HCT116 (cell line): ENCODE measurements at regions not wholly inside any gene's neighbourhood (a gene's known extent, or its start where the extent isn't known, plus 50 kb on each side); places are given as distances from the start of the nearest gene placed in this dataset.

Source experiments
- ATAC-seq: fragments of 200-7000 bp; cut with Tn5 transposase; 2 replicates; pipeline ENCODE4 v1.9.1; 2020; ENCODE audit warnings: mild to moderate bottlenecking, moderate library complexity
- BruUV-seq: library from RNA; stranded (reverse); fragments of 400-500 nt; replicated peaks from 2 replicates; lab custom pipeline; 2021; lab: Mats Ljungman, UMichigan
- CTCF ChIA-PET: fragments of 300-600 bp; sonication (Branson Sonifier 250); formaldehyde crosslinking; loops from one replicate; lab custom pipeline; 2021; ENCODE audit warnings: antibody characterized with exemption; lab: Charles Lee
- POLR2A ChIA-PET: fragments of 300-600, 350-600 bp; sonication (Branson Sonifier 250); formaldehyde crosslinking; loops from one replicate; lab custom pipeline; 2021; ENCODE audit warnings: antibody characterized with exemption; lab: Charles Lee
- RAD21 ChIA-PET, 2 experiments: fragments of 300-600 bp; sonication (Branson Sonifier 250); formaldehyde crosslinking; loops; one replicate each; lab custom pipeline; 2023; ENCODE audit warnings: low total read pairs in 2 of 2; ENCODE audit not compliant: uncharacterized antibody in 2 of 2, unreplicated experiment in 2 of 2, low non-redundant PET in 1 of 2; lab: Charles Lee
- DNase-seq: peaks from one replicate; pipeline ENCODE4 v3.0.0-alpha.2; 2010; ENCODE audit warnings: low read depth, low spot score
- H2AFZ ChIP-seq: fragments of 200-600 bp; shearing (Covaris generic), sonication (generic); 2 replicates; pipeline ENCODE4 v1.6.1; 2017; ENCODE audit warnings: low read depth, mixed run types, mixed read lengths, antibody characterized with exemption, low read length; ENCODE audit not compliant: poor library complexity, severe bottlenecking
- H3K27ac ChIP-seq: 2 replicates; pipeline ENCODE4 v1.5.1; 2012; ENCODE audit warnings: low read depth, low read length
- H3K27me3 ChIP-seq: fragments of 200-600 bp; sonication (generic); 2 replicates; pipeline ENCODE4 v1.6.1; 2016; ENCODE audit warnings: mixed run types, low read length, mixed read lengths; ENCODE audit not compliant: insufficient read depth
- H3K36me3 ChIP-seq, 2 experiments: fragments of 200-500 bp in 1 of 2; fragments of 200-600 bp in 1 of 2; sonication (Bioruptor generic) in 1 of 2; sonication (generic) in 1 of 2; 2 replicates each; pipeline versions ENCODE4 v1.5.1 to v1.6.1; 2014 to 2016; ENCODE audit warnings: low read length in 2 of 2, inconsistent platforms in 1 of 2, mixed read lengths in 1 of 2, mixed run types in 1 of 2; ENCODE audit not compliant: insufficient read depth in 2 of 2, control insufficient read depth in 1 of 2
- H3K4me1 ChIP-seq, 2 experiments: fragments of 200-600 bp in 1 of 2; sonication (generic) in 1 of 2; 2 replicates each; pipeline versions ENCODE4 v1.5.1 to v1.6.1; 2012 to 2017; ENCODE audit warnings: low read length in 2 of 2, inconsistent platforms in 1 of 2, mild to moderate bottlenecking in 1 of 2, mixed read lengths in 1 of 2, mixed run types in 1 of 2, moderate library complexity in 1 of 2; ENCODE audit not compliant: insufficient read depth in 2 of 2, control insufficient read depth in 1 of 2
- H3K4me2 ChIP-seq: fragments of 200-600 bp; sonication (generic); 2 replicates; pipeline ENCODE4 v1.6.1; 2017; ENCODE audit warnings: mixed run types, low read length, mixed read lengths
- H3K4me3 ChIP-seq, 2 experiments: fragments of 200-600 bp in 1 of 2; sonication (generic) in 1 of 2; replicated peaks in 1 of 2; 2 replicates each; pipeline ENCODE4 v1.5.1; 2011 to 2016; ENCODE audit warnings: low read length in 2 of 2, control low read depth in 1 of 2, low read depth in 1 of 2, mild to moderate bottlenecking in 1 of 2, mixed read lengths in 1 of 2, mixed run types in 1 of 2
- H3K79me2 ChIP-seq: fragments of 200-600 bp; sonication (generic); 2 replicates; pipeline ENCODE4 v1.6.1; 2017; ENCODE audit warnings: mild to moderate bottlenecking, mixed run types, low read length, moderate library complexity, mixed read lengths; ENCODE audit not compliant: insufficient read depth
- H3K9ac ChIP-seq: fragments of 200-600 bp; sonication (generic); 2 replicates; pipeline ENCODE4 v1.6.1; 2016; ENCODE audit warnings: low read length, mixed read lengths
- H3K9me2 ChIP-seq: fragments of 200-600 bp; sonication (generic), shearing (Covaris generic); 2 replicates; pipeline ENCODE4 v1.6.1; 2017; ENCODE audit warnings: mixed run types, mild to moderate bottlenecking, moderate library complexity; ENCODE audit not compliant: insufficient read depth
- H3K9me3 ChIP-seq, 2 experiments: fragments of 200-500 bp in 1 of 2; fragments of 200-600 bp in 1 of 2; sonication (Bioruptor generic) in 1 of 2; sonication (generic) in 1 of 2; 2 replicates each; pipeline ENCODE4 v1.6.1; 2014 to 2017; ENCODE audit warnings: low read length in 2 of 2, mixed read lengths in 2 of 2, inconsistent platforms in 1 of 2, low read depth in 1 of 2, mild to moderate bottlenecking in 1 of 2, mixed run types in 1 of 2, moderate library complexity in 1 of 2; ENCODE audit not compliant: control insufficient read depth in 1 of 2, insufficient read depth in 1 of 2
- H4K20me1 ChIP-seq: fragments of 200-600 bp; sonication (generic), shearing (Covaris generic); 2 replicates; pipeline ENCODE4 v1.6.1; 2017; ENCODE audit warnings: mixed run types, mild to moderate bottlenecking, moderate library complexity; ENCODE audit not compliant: insufficient read depth
- CBX3 ChIP-seq: IDR thresholded peaks from 2 replicates; pipeline ENCODE4 v1.6.1; 2012; ENCODE audit warnings: low read depth
- CEBPB ChIP-seq: IDR thresholded peaks from 2 replicates; pipeline ENCODE4 v1.6.1; 2012; ENCODE audit warnings: low read depth
- CTCF ChIP-seq, 3 experiments: fragments of 200-600 bp in 1 of 3; sonication (generic) in 1 of 3; IDR thresholded peaks in 2 of 3; conservative IDR thresholded peaks in 1 of 3; 2 replicates each; pipeline ENCODE4 v1.5.1; 2012 to 2017; ENCODE audit warnings: low read depth in 2 of 3, low read length in 2 of 3, antibody characterized with exemption in 1 of 3, borderline replicate concordance in 1 of 3, control low read depth in 1 of 3, mild to moderate bottlenecking in 1 of 3, mixed read lengths in 1 of 3, mixed run types in 1 of 3, moderate library complexity in 1 of 3; ENCODE audit not compliant: insufficient read depth in 1 of 3
- EGR1 ChIP-seq: IDR thresholded peaks from 2 replicates; pipeline ENCODE4 v1.6.1; 2012; ENCODE audit warnings: low read depth
- ELF1 ChIP-seq: IDR thresholded peaks from 2 replicates; pipeline ENCODE4 v1.6.1; 2012; ENCODE audit warnings: low read depth, borderline replicate concordance
- EZH2 ChIP-seq: fragments of 200-600 bp; sonication (generic); IDR thresholded peaks from 2 replicates; pipeline ENCODE4 v1.6.1; 2017; ENCODE audit warnings: antibody characterized with exemption, mixed run types
- MAX ChIP-seq: IDR thresholded peaks from 2 replicates; pipeline ENCODE4 v1.6.1; 2012
- RAD21 ChIP-seq: IDR thresholded peaks from 2 replicates; pipeline ENCODE4 v1.6.1; 2012; ENCODE audit warnings: low read depth, mild to moderate bottlenecking
- REST ChIP-seq: IDR thresholded peaks from 2 replicates; pipeline ENCODE4 v1.6.1; 2012; ENCODE audit warnings: low read depth
- SP1 ChIP-seq: IDR thresholded peaks from 2 replicates; pipeline ENCODE4 v1.6.1; 2012; ENCODE audit warnings: low read depth
- TCF7L2 ChIP-seq: IDR thresholded peaks from 2 replicates; pipeline ENCODE4 v1.7.0; 2011; ENCODE audit warnings: borderline replicate concordance, inconsistent platforms; ENCODE audit not compliant: insufficient read depth, insufficient read length; ENCODE audit errors: extremely low read depth
- ZNF274 ChIP-seq: fragments of 200-500 bp; sonication (Bioruptor generic); IDR thresholded peaks from 2 replicates; pipeline ENCODE4 v1.6.1; 2014; ENCODE audit warnings: mild to moderate bottlenecking, low read depth, low read length, inconsistent platforms
- intact Hi-C: fragments of 100-400 bp; cut with micrococcal nuclease; formaldehyde crosslinking; loops from 2 replicates; pipeline ENCODE4 v1.10.0; 2022

DNA sequence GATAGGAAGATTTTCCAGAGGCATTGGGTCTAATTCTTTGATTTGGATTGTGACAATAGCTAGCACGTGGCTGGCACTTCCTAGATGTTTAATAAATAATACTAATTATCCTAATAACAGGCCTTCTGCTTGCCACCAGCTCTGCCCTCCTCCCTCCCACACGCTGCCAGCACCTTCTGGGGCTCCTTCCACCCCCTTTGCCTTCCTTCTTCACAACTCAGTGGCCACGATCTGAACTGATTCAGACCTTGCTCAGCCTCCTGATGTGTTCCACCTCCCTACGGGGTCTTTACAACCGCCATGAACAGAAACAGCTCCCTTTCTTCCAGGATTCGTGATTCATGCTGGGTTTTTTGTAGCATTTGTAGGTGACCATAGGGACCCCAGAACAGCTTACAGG lies 310.3 kb upstream of the HS6ST1 start:
- intact Hi-C loops: no loop called here
- Histone ChIP-seq H3K9ac (no peak overlapping the region), H3K9me2 (no peaks in the 10 kb centered on the region), H3K4me2 (no peak overlapping the region), H4K20me1 (no peaks in the 10 kb centered on the region), H3K79me2 (no peaks in the 10 kb centered on the region), H3K9me3 (no peaks in the 10 kb centered on the region), H3K27me3 (peaks cover 7% of the 10 kb centered on the region; the same call in 1 of the 2 replicates)
- no peak for ATAC-seq
- CTCF ChIA-PET: no interaction called here
- POLR2A ChIA-PET: interaction anchor here (0.6 kb wide), 1 partner anchor 68 kb away, joined by 3 read pairs; no protein-coding TSS in a partner anchor
- TF ChIP-seq RAD21 (no peak), SP1 (no peak), CTCF (IDR thresholded peaks at IDR 0.05 in 2 of 3, conservative IDR thresholded peaks at IDR 0.05 in 1 of 3; ENCODE audit: borderline replicate concordance in 1 of 3, insufficient read depth in 1 of 3, low read depth in 2 of 3, low read length in 2 of 3) (no peak), REST (no peak), CBX3 (no peak), TCF7L2 (no peak), EZH2 (no peak), CEBPB (no peak), MAX (no peak), ZNF274 (no peak), ELF1 (no peak), EGR1 (no peak)
- TF ChIP-seq, all 23 proteins: peak for 0
- no peak overlapping the region for H3K4me3 ChIP-seq
- no peak overlapping the region for H3K27ac ChIP-seq
- RAD21 ChIA-PET: no interaction called here
- H2AFZ ChIP-seq: no peak overlapping the region
- DNase-seq: no peak
- no TSS peak for BruUV-seq
- no peaks in the 10 kb centered on the region for H3K36me3 ChIP-seq
- H3K4me1 ChIP-seq: no peaks in the 10 kb centered on the region
